ENCODE measurements at regions not wholly inside any gene's neighbourhood (a gene's known extent, or its start where the extent isn't known, plus 50 kb on each side); places are given as distances from the start of the nearest gene placed in this dataset.

GRCh38 chr7:67553378-67553777 lies 556.7 kb downstream of the TYW1 start:
- H3K36me3 ChIP-seq (ENCODE audit: control insufficient read depth, insufficient read depth, low read length): no peaks in the 10 kb centered on the region
- H3K4me3 ChIP-seq (replicated peaks; ENCODE audit: low read depth, low read length): no peak overlapping the region
- no peak for DNase-seq (ENCODE audit: extremely low read depth, insufficient read length)
- TF ChIP-seq, protein P1, sequence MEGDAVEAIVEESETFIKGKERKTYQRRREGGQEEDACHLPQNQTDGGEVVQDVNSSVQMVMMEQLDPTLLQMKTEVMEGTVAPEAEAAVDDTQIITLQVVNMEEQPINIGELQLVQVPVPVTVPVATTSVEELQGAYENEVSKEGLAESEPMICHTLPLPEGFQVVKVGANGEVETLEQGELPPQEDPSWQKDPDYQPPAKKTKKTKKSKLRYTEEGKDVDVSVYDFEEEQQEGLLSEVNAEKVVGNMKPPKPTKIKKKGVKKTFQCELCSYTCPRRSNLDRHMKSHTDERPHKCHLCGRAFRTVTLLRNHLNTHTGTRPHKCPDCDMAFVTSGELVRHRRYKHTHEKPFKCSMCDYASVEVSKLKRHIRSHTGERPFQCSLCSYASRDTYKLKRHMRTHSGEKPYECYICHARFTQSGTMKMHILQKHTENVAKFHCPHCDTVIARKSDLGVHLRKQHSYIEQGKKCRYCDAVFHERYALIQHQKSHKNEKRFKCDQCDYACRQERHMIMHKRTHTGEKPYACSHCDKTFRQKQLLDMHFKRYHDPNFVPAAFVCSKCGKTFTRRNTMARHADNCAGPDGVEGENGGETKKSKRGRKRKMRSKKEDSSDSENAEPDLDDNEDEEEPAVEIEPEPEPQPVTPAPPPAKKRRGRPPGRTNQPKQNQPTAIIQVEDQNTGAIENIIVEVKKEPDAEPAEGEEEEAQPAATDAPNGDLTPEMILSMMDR (IDR thresholded peaks at IDR 0.05; ENCODE audit: insufficient read depth, low read length, poor library complexity, severe bottlenecking): no peak
- no peaks in the 10 kb centered on the region for H3K27me3 ChIP-seq (replicated peaks; ENCODE audit: control insufficient read depth, insufficient read depth, low read length)

DNA sequence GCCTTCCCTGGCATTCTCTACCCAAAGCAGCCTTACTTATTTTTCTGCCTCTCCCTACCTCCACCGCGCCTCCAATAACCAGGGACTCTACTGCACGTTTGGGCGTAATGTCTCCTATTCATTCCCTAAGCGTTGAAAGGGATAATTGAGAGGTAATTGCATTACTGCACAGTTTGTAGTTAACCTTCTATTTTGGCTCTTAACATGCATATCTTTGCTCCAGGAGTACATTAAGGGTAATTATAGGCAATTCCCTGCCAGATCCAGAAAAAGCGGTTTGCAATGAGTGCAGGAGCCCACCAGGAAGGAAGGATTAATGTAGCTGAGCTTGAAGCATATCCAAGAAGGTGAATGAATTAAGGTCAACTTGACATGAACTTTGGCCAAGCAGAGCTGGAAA lies 558.4 kb downstream of the TYW1 start:
- H3K27me3 ChIP-seq (replicated peaks; ENCODE audit: control insufficient read depth, insufficient read depth, low read length): no peaks in the 10 kb centered on the region
- H3K36me3 ChIP-seq (ENCODE audit: control insufficient read depth, insufficient read depth, low read length): no peaks in the 10 kb centered on the region
- no peak overlapping the region for H3K4me3 ChIP-seq (replicated peaks; ENCODE audit: low read depth, low read length)
- TF ChIP-seq, protein P1 (IDR thresholded peaks at IDR 0.05; ENCODE audit: insufficient read depth, low read length, poor library complexity, severe bottlenecking): no peak
- DNase-seq (ENCODE audit: extremely low read depth, insufficient read length): no peak

GRCh38 chr7:67564959-67565358 lies 568.3 kb downstream of the TYW1 start:
- H3K4me3 ChIP-seq (replicated peaks; ENCODE audit: low read depth, low read length): no peak overlapping the region
- no peak for DNase-seq (ENCODE audit: extremely low read depth, insufficient read length)
- H3K27me3 ChIP-seq (replicated peaks; ENCODE audit: control insufficient read depth, insufficient read depth, low read length): no peaks in the 10 kb centered on the region
- TF ChIP-seq, protein P1 (IDR thresholded peaks at IDR 0.05; ENCODE audit: insufficient read depth, low read length, poor library complexity, severe bottlenecking): no peak
- no peaks in the 10 kb centered on the region for H3K36me3 ChIP-seq (ENCODE audit: control insufficient read depth, insufficient read depth, low read length)

DNA sequence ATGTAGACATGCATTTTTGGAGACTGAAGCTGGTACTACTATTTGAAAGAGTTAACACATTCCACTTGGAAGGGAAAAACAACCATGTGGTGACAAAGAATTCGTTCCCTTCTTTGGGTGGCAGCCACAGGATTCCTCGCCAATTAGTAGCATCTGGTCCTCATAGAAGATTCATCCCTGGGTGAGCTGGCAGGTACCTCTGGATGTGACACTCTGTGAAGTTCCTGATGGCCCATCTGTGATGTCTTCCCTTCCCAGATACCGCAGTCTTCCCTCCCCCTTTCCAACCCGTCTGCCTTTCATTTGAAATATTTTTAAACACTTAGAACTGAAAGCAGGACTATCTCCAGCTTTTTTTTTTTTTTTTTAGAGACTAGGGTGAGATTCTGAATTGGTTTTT lies 569.5 kb downstream of the TYW1 start:
- no peak for DNase-seq (ENCODE audit: extremely low read depth, insufficient read length)
- H3K36me3 ChIP-seq (ENCODE audit: control insufficient read depth, insufficient read depth, low read length): no peaks in the 10 kb centered on the region
- H3K4me3 ChIP-seq (replicated peaks; ENCODE audit: low read depth, low read length): no peak overlapping the region
- no peaks in the 10 kb centered on the region for H3K27me3 ChIP-seq (replicated peaks; ENCODE audit: control insufficient read depth, insufficient read depth, low read length)
- TF ChIP-seq, protein P1 (IDR thresholded peaks at IDR 0.05; ENCODE audit: insufficient read depth, low read length, poor library complexity, severe bottlenecking): no peak

DNA sequence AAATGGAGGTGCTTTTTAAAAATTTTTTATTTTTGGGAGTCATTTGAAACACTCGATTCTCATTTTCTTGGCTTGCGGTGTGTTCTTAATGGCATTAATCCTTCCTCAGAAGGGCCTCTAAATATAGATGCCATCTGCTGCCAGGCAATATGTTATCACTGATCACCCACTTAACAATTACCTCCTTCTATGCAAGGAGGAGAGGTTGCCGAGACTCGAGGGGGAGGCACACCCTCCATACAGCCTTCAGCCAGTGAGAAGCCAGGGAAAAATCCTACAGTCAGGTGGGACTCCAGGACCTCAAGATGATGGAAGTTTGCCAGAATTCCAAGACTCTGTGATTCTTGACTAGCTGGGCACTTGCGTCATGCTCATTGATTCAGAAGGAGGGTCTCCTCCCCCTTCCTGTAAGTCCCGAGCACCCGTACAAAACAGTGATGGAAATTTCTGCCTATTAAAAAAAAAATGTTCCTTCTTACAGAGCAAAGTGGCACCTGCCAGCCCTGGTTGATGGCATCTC lies 574.5 kb downstream of the TYW1 start:
- H3K4me3 ChIP-seq (replicated peaks; ENCODE audit: low read depth, low read length): no peak overlapping the region
- no peak for DNase-seq (ENCODE audit: extremely low read depth, insufficient read length)
- H3K36me3 ChIP-seq (ENCODE audit: control insufficient read depth, insufficient read depth, low read length): no peaks in the 10 kb centered on the region
- H3K27me3 ChIP-seq (replicated peaks; ENCODE audit: control insufficient read depth, insufficient read depth, low read length): no peaks in the 10 kb centered on the region
- TF ChIP-seq, protein P1 (IDR thresholded peaks at IDR 0.05; ENCODE audit: insufficient read depth, low read length, poor library complexity, severe bottlenecking): no peak

DNA sequence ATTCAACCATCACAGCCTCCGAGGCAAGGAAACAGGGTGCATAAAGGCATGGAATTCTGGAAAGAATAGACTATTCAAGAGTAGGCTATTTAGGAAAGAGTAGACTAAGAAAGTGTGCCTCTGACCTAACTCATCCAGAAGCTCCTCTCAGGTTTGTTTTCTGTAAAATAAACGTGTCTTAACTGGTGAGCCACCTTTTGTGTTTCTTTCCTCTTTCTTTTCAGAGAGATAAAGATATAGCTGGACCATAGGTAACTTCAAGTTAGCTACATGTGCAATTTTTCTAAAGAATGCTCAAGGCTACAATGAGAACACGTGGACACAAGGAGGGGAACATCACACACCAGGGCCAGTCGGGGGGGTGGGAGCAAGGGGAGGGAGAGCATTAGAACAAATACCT lies 577.0 kb downstream of the TYW1 start:
- no peak for DNase-seq (ENCODE audit: extremely low read depth, insufficient read length)
- H3K4me3 ChIP-seq (replicated peaks; ENCODE audit: low read depth, low read length): no peak overlapping the region
- H3K27me3 ChIP-seq (replicated peaks; ENCODE audit: control insufficient read depth, insufficient read depth, low read length): no peaks in the 10 kb centered on the region
- TF ChIP-seq, protein P1 (IDR thresholded peaks at IDR 0.05; ENCODE audit: insufficient read depth, low read length, poor library complexity, severe bottlenecking): no peak
- H3K36me3 ChIP-seq (ENCODE audit: control insufficient read depth, insufficient read depth, low read length): no peaks in the 10 kb centered on the region

All from GM06990 (cell line).